K562 (cell line): ENCODE measurements at regions not wholly inside any gene's neighbourhood (a gene's known extent, or its start where the extent isn't known, plus 50 kb on each side); places are given as distances from the start of the nearest gene placed in this dataset.

Experiments
- ATAC-seq: fragments of 200-7000 bp; cut with Tn5 transposase; 3 replicates; pipeline ENCODE4 v1.9.1; 2020; ENCODE audit warnings: moderate library complexity
- BruUV-seq: library from RNA; stranded (reverse); fragments of 400-500 nt; replicated peaks from 2 replicates; lab custom pipeline; 2021; lab: Mats Ljungman, UMichigan
- CTCF ChIA-PET: fragments of 300-600 bp; formaldehyde crosslinking; extraction: SDS; loops from one replicate; lab custom pipeline; 2021; ENCODE audit warnings: low intra/inter-chr PET ratio; lab: Yijun Ruan, JAX
- POLR2A ChIA-PET: fragments of 300-600, 350-650 bp; sonication (Branson Sonifier 250); formaldehyde crosslinking; extraction: SDS; loops from one replicate; lab custom pipeline; 2021; ENCODE audit warnings: antibody characterized with exemption, inconsistent platforms; lab: Yijun Ruan, JAX
- DNase-seq, 4 experiments: peaks; one replicate each; pipeline versions ENCODE4 v3.0.0 to v3.0.0-alpha.2; 2011 to 2018; ENCODE audit warnings: low spot score in 3 of 4, mixed read lengths in 3 of 4; ENCODE audit errors: extremely low read depth in 1 of 4
- FAIRE-seq: peaks from 2 replicates; lab custom pipeline; 2011; peaks lifted over from hg19 to GRCh38; lab: Jason Lieb, UNC
- H2AFZ ChIP-seq: 2 replicates; pipeline ENCODE4 v1.6.0; 2011; ENCODE audit warnings: low read depth, low read length, control low read depth, inconsistent platforms
- H3K27ac ChIP-seq: fragments of 200-600 bp; 3 replicates; pipeline ENCODE4 v1.8.0; 2011; ENCODE audit warnings: low read depth, mild to moderate bottlenecking, control low read depth, inconsistent platforms, low read length, moderate library complexity, mixed read lengths; ENCODE audit errors: extremely low read depth
- H3K27me3 ChIP-seq, 2 experiments: fragments of 300-600 bp in 1 of 2; 2 replicates in 1 of 2; 3 replicates in 1 of 2; pipeline versions ENCODE4 v1.6.0 to v1.8.0; 2011; ENCODE audit warnings: inconsistent platforms in 2 of 2, low read length in 2 of 2, mild to moderate bottlenecking in 1 of 2, mixed read lengths in 1 of 2, moderate library complexity in 1 of 2; ENCODE audit not compliant: control insufficient read depth in 2 of 2, insufficient read depth in 2 of 2
- H3K36me3 ChIP-seq: fragments of 300-600 bp; 3 replicates; pipeline ENCODE4 v1.8.0; 2011; ENCODE audit warnings: mild to moderate bottlenecking, low read length, inconsistent platforms; ENCODE audit not compliant: control insufficient read depth, insufficient read depth
- H3K4me1 ChIP-seq, 2 experiments: fragments of 200-600 bp in 1 of 2; replicated peaks in 1 of 2; 2 replicates in 1 of 2; 3 replicates in 1 of 2; pipeline versions ENCODE4 v1.5.1 to v1.8.0; 2011; ENCODE audit warnings: inconsistent platforms in 2 of 2, low read length in 2 of 2, mild to moderate bottlenecking in 1 of 2, mixed read lengths in 1 of 2, moderate library complexity in 1 of 2; ENCODE audit not compliant: control insufficient read depth in 2 of 2, insufficient read depth in 2 of 2
- H3K4me2 ChIP-seq: 2 replicates; pipeline ENCODE4 v1.6.1; 2011; ENCODE audit warnings: low read length, control low read depth, inconsistent platforms, mixed read lengths; ENCODE audit not compliant: insufficient read depth
- H3K4me3 ChIP-seq: fragments of 200-600 bp; sonication (generic), shearing (Covaris generic); 2 replicates; pipeline ENCODE4 v1.5.1; 2016; ENCODE audit warnings: control low read depth, inconsistent platforms
- H3K79me2 ChIP-seq: fragments of 200-600 bp; 3 replicates; pipeline ENCODE4 v1.8.0; 2011; ENCODE audit warnings: low read length, inconsistent platforms; ENCODE audit not compliant: control insufficient read depth, insufficient read depth
- H3K9ac ChIP-seq, 2 experiments: 2 replicates each; pipeline versions ENCODE4 v1.6.0 to v1.6.1; 2011; ENCODE audit warnings: low read depth in 2 of 2, low read length in 2 of 2, control low read depth in 1 of 2, inconsistent platforms in 1 of 2, mild to moderate bottlenecking in 1 of 2, mixed read lengths in 1 of 2; ENCODE audit not compliant: insufficient read depth in 1 of 2
- H3K9me1 ChIP-seq: one replicate; pipeline ENCODE4 v1.6.0; 2011; ENCODE audit warnings: inconsistent platforms, mild to moderate bottlenecking, low read length, moderate library complexity; ENCODE audit not compliant: control insufficient read depth, insufficient read depth
- H3K9me3 ChIP-seq: replicated peaks from 2 replicates; pipeline ENCODE4 v1.5.1; 2011; ENCODE audit warnings: low read depth, low read length, inconsistent platforms; ENCODE audit not compliant: control insufficient read depth, insufficient read depth
- H4K20me1 ChIP-seq: replicated peaks from 2 replicates; pipeline ENCODE4 v1.6.1; 2011; ENCODE audit warnings: low read length, inconsistent platforms, mixed read lengths; ENCODE audit not compliant: control insufficient read depth, insufficient read depth
- GABPA ChIP-seq: fragments of 200-800 bp; sonication (Bioruptor generic); conservative IDR thresholded peaks from 2 replicates; pipeline ENCODE4 v1.6.1; 2016; ENCODE audit warnings: low read depth, missing genetic modification characterization, missing compliant biosample characterization
- HNRNPK ChIP-seq: fragments of 200-400 bp; formaldehyde crosslinking; IDR thresholded peaks from one replicate; pipeline ENCODE4 v1.6.1; 2018; ENCODE audit warnings: mild to moderate bottlenecking, low read depth, low read length; ENCODE audit not compliant: poor library complexity, severe bottlenecking
- ILK ChIP-seq: fragments of 450-650 bp; IDR thresholded peaks from 2 replicates; pipeline ENCODE4 v1.6.1; 2016; ENCODE audit warnings: missing genetic modification characterization, low read depth, mild to moderate bottlenecking, missing compliant biosample characterization, moderate library complexity, borderline replicate concordance
- KLF10 ChIP-seq: fragments of 250-450 bp; sonication (Bioruptor Pico); IDR thresholded peaks from 2 replicates; pipeline ENCODE4 v1.6.1; 2021; ENCODE audit warnings: matching md5 sums
- NFIC ChIP-seq: fragments of 450-650 bp; IDR thresholded peaks from 2 replicates; pipeline ENCODE4 v1.6.1; 2017; ENCODE audit warnings: mild to moderate bottlenecking, inconsistent platforms
- SLC30A9 ChIP-seq: fragments of 250-450 bp; sonication (Bioruptor Pico); IDR thresholded peaks from 2 replicates; pipeline ENCODE4 v1.8.0; 2022; ENCODE audit warnings: mild to moderate bottlenecking, moderate library complexity
- SMAD1 ChIP-seq: fragments of 150-350 bp; IDR thresholded peaks from 2 replicates; pipeline ENCODE4 v1.6.1; 2014; ENCODE audit warnings: low read length, low read depth; ENCODE audit not compliant: partially characterized antibody
- STAT5A ChIP-seq: IDR thresholded peaks from 2 replicates; pipeline ENCODE4 v1.6.1; 2012; ENCODE audit warnings: low read length, inconsistent platforms, borderline replicate concordance
- TAF1 ChIP-seq: IDR thresholded peaks from 2 replicates; pipeline ENCODE4 v1.6.1; 2011; ENCODE audit warnings: mild to moderate bottlenecking, low read length, moderate library complexity; ENCODE audit not compliant: insufficient read depth, control insufficient read depth, severe bottlenecking; ENCODE audit errors: extremely low read depth
- TRIM28 ChIP-seq: fragments of 450-650 bp; IDR thresholded peaks from 2 replicates; pipeline ENCODE4 v1.6.1; 2017
- VEZF1 ChIP-seq: fragments of 200-800 bp; sonication (Bioruptor generic); IDR thresholded peaks from 2 replicates; pipeline ENCODE4 v1.6.1; 2017; ENCODE audit warnings: missing genetic modification characterization, missing compliant biosample characterization
- ZBTB43 ChIP-seq: sonication (generic); formaldehyde crosslinking; IDR thresholded peaks from 2 replicates; pipeline ENCODE4 v1.8.0; 2023; ENCODE audit warnings: mild to moderate bottlenecking, missing genetic modification reagents
- ZFX ChIP-seq: sonication (generic); formaldehyde crosslinking; IDR thresholded peaks from 2 replicates; pipeline ENCODE4 v1.8.0; 2022; ENCODE audit warnings: mild to moderate bottlenecking, missing genetic modification reagents, moderate library complexity
- WGBS: fragments of 100-300 bp; shearing (Covaris generic); methylation state at CpG from one replicate; pipeline ENCODE4 v1.1.6; 2016; ENCODE audit warnings: low coverage, mixed read lengths; ENCODE audit not compliant: insufficient coverage; ENCODE audit errors: missing lambda C conversion rate; 5-methylcytosine and 5-hydroxymethylcytosine counted together
- in situ Hi-C: fragments of 300-500 bp; cut with MboI; formaldehyde crosslinking; loops from 4 replicates; pipeline ENCODE4 v1.15.0; 2018; ENCODE audit warnings: inconsistent platforms, mixed read lengths
- intact Hi-C: fragments of 100-400 bp; cut with micrococcal nuclease; formaldehyde crosslinking; loops from 2 replicates; pipeline ENCODE4 v1.14.2; 2022

GRCh38 chr3:86282106-86282787, 708.7 kb downstream of the VGLL3 start:
- H3K4me2 ChIP-seq: no peak overlapping the region
- ATAC-seq: no peak
- H2AFZ ChIP-seq: no peak overlapping the region
- no peak overlapping the region for H3K27ac ChIP-seq
- no peak for FAIRE-seq
- BruUV-seq: no TSS peak
- H3K4me3 ChIP-seq: no peak overlapping the region
- intact Hi-C loops (no loop called here), in situ Hi-C loops (no loop called here)
- DNase-seq: no peak
- H4K20me1 ChIP-seq: no peaks in the 10 kb centered on the region
- 1% methylated on average over 10 of the region's 30 CpGs for WGBS
- no peak overlapping the region for H3K9ac ChIP-seq
- no peaks in the 10 kb centered on the region for H3K9me3 ChIP-seq
- ChIA-PET POLR2A (no interaction called here), CTCF (no interaction called here)
- H3K9me1 ChIP-seq: no peaks in the 10 kb centered on the region
- no peaks in the 10 kb centered on the region for H3K4me1 ChIP-seq
- H3K27me3 ChIP-seq: no peaks in the 10 kb centered on the region
- H3K36me3 ChIP-seq: no peaks in the 10 kb centered on the region
- no peaks in the 10 kb centered on the region for H3K79me2 ChIP-seq
- no peak for TF ChIP-seq VEZF1
- TF ChIP-seq SMAD1: no peak
- no peak for TF ChIP-seq TRIM28
- no peak for TF ChIP-seq ZFX (CRISPR knock-in tag)
- no peak for TF ChIP-seq ZBTB43
- no peak for TF ChIP-seq TAF1
- no peak for TF ChIP-seq GABPA (tag)
- no peak for TF ChIP-seq KLF10 (CRISPR knock-in tag)
- TF ChIP-seq SLC30A9: no peak
- TF ChIP-seq HNRNPK: no peak
- TF ChIP-seq NFIC: no peak
- no peak for TF ChIP-seq ILK (tag)
- TF ChIP-seq STAT5A: no peak
